HL-60 (cell line): ENCODE measurements at regions not wholly inside any gene's neighbourhood (a gene's known extent, or its start where the extent isn't known, plus 50 kb on each side); places are given as distances from the start of the nearest gene placed in this dataset.

Source experiments
- DNase-seq, 2 experiments: peaks; one replicate each; pipeline ENCODE4 v3.0.0-alpha.2; 2010 to 2020; ENCODE audit warnings: low read depth in 1 of 2, low spot score in 1 of 2
- H3K27ac ChIP-seq: fragments of 250-450 bp; sonication (Bioruptor Pico); replicated peaks from 2 replicates; pipeline ENCODE4 v1.5.1; 2020; ENCODE audit warnings: mild to moderate bottlenecking, moderate library complexity
- H3K27me3 ChIP-seq: fragments of 250-450 bp; sonication (Bioruptor Pico); 2 replicates; pipeline ENCODE4 v1.5.1; 2021; ENCODE audit warnings: mild to moderate bottlenecking, moderate library complexity; ENCODE audit not compliant: insufficient read depth, poor library complexity, severe bottlenecking
- H3K4me3 ChIP-seq: replicated peaks from 2 replicates; pipeline ENCODE4 v1.5.1; 2011; ENCODE audit warnings: mild to moderate bottlenecking, control low read depth, low read length; ENCODE audit not compliant: insufficient read depth
- GABPA ChIP-seq: IDR thresholded peaks from 2 replicates; pipeline ENCODE4 v1.6.1; 2012; ENCODE audit warnings: low read depth
- POLR2AphosphoS5 ChIP-seq: IDR thresholded peaks from 2 replicates; pipeline ENCODE4 v1.6.1; 2012; ENCODE audit warnings: low read depth
- SPI1 ChIP-seq: IDR thresholded peaks from 2 replicates; pipeline ENCODE4 v1.6.1; 2012; ENCODE audit warnings: low read depth, mild to moderate bottlenecking, borderline replicate concordance
- TF ChIP-seq, protein P1 (sequence below): IDR thresholded peaks from 2 replicates; pipeline ENCODE4 v1.6.1; 2012; ENCODE audit warnings: low read depth; ENCODE audit not compliant: insufficient replicate concordance
- TF ChIP-seq, protein P2 (sequence below): IDR thresholded peaks from one replicate; pipeline ENCODE4 v1.5.1; 2011; ENCODE audit warnings: low read length, control low read depth, inconsistent platforms; ENCODE audit not compliant: insufficient read depth

DNA sequence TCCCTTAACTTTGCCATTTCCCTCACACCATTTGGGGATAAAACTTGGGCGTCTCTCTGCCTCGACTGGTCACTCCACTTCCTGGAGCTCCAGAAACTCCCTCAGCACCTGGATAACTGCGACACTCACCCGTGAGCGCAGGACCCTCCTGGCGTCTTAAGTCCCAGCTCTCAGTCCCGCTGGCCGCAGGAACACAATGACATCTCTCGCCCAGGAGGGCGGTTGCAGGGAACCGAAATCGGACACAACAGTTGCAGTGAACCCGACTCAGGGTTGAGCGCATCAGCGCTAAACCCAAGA, 370.9 kb upstream of the SMIM31 start:
- no peak for DNase-seq
- no peaks in the 10 kb centered on the region for H3K27me3 ChIP-seq
- no peak overlapping the region for H3K4me3 ChIP-seq
- TF ChIP-seq SPI1 (no peak), GABPA (no peak), POLR2AphosphoS5 (no peak)
- TF ChIP-seq, protein P1, sequence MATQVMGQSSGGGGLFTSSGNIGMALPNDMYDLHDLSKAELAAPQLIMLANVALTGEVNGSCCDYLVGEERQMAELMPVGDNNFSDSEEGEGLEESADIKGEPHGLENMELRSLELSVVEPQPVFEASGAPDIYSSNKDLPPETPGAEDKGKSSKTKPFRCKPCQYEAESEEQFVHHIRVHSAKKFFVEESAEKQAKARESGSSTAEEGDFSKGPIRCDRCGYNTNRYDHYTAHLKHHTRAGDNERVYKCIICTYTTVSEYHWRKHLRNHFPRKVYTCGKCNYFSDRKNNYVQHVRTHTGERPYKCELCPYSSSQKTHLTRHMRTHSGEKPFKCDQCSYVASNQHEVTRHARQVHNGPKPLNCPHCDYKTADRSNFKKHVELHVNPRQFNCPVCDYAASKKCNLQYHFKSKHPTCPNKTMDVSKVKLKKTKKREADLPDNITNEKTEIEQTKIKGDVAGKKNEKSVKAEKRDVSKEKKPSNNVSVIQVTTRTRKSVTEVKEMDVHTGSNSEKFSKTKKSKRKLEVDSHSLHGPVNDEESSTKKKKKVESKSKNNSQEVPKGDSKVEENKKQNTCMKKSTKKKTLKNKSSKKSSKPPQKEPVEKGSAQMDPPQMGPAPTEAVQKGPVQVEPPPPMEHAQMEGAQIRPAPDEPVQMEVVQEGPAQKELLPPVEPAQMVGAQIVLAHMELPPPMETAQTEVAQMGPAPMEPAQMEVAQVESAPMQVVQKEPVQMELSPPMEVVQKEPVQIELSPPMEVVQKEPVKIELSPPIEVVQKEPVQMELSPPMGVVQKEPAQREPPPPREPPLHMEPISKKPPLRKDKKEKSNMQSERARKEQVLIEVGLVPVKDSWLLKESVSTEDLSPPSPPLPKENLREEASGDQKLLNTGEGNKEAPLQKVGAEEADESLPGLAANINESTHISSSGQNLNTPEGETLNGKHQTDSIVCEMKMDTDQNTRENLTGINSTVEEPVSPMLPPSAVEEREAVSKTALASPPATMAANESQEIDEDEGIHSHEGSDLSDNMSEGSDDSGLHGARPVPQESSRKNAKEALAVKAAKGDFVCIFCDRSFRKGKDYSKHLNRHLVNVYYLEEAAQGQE, result no peak
- TF ChIP-seq, protein P2, sequence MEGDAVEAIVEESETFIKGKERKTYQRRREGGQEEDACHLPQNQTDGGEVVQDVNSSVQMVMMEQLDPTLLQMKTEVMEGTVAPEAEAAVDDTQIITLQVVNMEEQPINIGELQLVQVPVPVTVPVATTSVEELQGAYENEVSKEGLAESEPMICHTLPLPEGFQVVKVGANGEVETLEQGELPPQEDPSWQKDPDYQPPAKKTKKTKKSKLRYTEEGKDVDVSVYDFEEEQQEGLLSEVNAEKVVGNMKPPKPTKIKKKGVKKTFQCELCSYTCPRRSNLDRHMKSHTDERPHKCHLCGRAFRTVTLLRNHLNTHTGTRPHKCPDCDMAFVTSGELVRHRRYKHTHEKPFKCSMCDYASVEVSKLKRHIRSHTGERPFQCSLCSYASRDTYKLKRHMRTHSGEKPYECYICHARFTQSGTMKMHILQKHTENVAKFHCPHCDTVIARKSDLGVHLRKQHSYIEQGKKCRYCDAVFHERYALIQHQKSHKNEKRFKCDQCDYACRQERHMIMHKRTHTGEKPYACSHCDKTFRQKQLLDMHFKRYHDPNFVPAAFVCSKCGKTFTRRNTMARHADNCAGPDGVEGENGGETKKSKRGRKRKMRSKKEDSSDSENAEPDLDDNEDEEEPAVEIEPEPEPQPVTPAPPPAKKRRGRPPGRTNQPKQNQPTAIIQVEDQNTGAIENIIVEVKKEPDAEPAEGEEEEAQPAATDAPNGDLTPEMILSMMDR, result no peak
- H3K27ac ChIP-seq, result no peak overlapping the region

DNA sequence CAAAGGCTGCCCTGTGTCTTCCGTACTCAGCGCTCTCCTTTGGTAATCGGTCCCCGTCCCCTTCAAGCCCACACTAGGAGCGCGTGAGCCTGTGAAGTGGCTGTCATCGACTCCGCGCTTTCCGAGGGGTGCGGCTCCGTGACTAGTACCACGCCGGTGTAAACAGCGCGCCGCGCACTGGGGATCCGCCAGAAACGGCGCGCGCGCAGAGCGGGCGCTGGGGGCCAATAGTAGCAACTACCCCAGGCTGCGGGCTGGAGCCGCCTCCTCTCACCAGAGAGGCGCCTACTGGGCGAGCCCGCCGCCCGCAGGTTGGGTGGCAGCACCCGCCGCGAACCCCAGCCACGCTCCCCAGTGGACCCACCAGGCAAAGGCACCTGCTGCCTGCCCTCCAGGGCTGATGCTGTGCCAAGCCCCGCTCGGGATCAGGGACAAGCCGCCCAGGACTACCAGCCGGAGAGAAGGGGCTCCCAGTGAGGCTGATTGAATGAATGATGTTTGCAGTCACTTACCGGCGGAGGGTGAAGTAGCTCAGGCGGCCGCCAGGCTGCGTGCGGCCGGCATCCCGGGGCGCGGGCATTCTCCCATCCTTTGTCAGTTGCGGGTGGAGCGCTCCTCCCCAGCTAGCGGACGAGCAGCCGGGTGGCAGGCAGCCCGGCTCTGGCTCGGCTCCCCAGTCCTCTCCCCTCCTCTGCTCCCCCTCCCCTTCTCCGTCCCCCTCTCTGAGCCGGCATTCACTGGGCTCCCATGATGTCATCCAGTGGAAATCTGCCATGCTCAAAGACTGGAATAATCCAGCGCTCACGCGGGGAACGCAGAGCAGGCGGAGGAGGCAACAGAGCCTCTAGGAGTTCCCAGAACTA, 370.3 kb upstream of the SMIM31 start:
- Histone ChIP-seq H3K4me3 (no peak overlapping the region), H3K27me3 (no peaks in the 10 kb centered on the region), H3K27ac (no peak overlapping the region)
- TF ChIP-seq, protein P2, result no peak
- TF ChIP-seq SPI1, result no peak
- TF ChIP-seq, protein P1, result no peak
- TF ChIP-seq POLR2AphosphoS5, result no peak
- TF ChIP-seq GABPA, result no peak
- no peak for DNase-seq

- no peak for DNase-seq
- Histone ChIP-seq H3K27ac (no peak overlapping the region), H3K27me3 (peaks cover 3% of the 10 kb centered on the region), H3K4me3 (no peak overlapping the region)
- TF ChIP-seq, protein P1, result no peak
Measured at GRCh38 chr4:164384416-164384815, 369.5 kb upstream of the SMIM31 start.
